NCI-H526 (cell line): ENCODE measurements at regions not wholly inside any gene's neighbourhood (a gene's known extent, or its start where the extent isn't known, plus 50 kb on each side); places are given as distances from the start of the nearest gene placed in this dataset.

ENCODE experiments used
- DNase-seq, 2 experiments: peaks; one replicate each; lab custom pipeline; 2025; lab: John Stamatoyannopoulos, UW

DNA sequence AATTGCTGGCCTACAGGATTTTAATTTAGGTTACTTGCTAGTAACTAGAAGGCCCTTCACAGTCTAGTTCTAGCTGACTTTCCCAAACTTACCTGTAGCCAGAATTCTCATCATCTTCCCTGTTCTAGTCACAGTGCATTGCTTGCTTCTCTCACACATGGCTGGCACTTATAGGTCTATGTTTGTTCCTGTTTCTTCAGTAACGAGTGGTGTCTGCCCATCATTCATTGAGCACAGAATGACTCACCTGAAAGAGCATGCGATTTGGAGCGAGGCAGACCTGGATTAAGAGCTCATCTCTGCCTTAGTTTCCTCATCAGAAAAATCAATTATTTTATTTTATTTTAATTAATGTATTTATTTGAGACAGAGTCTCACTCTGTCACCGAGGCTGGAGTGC lies 201.7 kb upstream of the ANK2 start:
- DNase-seq: no peak

DNA sequence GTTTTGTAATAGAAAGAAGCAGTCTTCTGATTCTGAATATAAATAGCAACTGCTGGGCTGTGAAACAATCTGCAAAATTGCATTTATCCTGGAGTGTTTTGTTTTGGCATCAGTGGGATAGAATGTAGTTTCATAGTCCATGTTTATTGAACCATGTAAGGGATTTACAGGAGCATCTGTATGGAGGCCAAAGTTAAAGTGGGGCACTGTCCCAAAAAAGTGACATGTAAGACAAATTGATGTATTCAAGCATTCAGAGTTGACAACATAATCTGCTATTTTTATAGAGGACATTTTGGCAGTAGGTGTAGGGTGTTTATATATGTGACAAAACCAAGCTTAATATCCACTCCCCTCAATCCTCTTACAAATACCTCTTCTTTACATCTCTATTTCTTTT lies 200.5 kb upstream of the ANK2 start:
- DNase-seq: no peak

DNA sequence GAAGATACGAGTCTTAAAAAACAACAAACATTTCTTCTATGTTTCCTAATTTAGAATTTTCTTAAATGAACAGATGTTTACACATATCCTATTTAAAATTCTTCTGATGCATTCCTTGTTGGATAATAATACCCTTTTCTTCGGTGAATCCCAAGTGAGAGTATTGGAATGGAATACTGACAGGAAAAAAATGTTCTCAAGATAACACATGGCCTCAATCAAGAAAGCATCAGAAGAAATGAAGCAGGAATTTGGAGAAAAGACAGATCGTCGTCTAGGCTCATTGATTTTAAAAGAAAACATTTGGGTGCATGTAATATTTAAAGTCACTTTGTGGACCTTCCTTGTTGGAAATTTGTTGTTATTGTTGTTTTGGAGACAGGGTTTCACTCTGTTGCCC lies 196.9 kb upstream of the ANK2 start:
- no peak for DNase-seq

DNA sequence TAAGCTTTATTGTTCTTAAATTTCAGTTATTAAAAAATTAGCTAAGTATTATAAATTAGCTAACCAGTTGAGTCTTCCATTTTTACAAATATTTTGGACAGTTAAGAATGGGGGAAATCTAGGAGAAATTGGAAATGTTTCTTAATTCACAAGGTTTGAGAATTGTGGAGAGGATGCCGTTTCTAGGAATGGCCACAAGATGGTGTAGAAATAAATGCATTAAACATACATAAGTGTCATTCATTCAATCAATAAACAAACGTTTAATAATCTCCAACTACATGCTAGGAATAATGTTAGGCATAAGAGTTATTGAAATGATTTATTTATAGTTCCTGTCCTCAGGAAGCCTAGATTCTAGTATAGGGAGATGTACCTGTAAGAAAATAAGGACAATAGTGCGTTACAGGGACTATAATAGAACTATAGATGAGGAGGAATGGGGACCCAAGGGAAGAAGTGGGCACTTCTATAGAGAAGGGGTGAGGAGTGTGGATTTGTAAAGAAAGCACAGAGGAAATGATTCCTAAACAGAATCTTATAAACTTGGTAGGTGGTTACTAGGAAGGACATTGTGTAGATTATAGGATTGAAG lies 195.7 kb upstream of the ANK2 start:
- no peak for DNase-seq

DNA sequence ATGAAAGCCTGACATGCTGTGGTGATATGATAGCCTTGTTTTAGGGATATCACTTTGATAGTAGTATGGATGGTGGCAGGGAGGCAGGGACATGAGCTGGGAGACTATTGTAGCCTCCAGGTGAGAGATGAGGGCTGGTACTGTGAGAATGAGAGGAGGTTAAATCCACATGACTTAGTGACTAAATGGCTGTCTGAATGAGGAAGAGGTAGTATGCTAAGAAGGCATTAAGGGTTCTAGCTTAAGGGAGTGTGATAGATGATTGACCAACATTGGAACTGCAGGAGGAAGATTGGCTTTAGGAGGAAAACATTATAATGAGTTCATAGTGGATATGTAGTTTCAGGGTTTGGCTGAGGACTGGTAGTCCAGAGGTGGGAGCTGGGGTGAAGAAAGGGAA lies 195.0 kb upstream of the ANK2 start:
- DNase-seq: no peak

DNA sequence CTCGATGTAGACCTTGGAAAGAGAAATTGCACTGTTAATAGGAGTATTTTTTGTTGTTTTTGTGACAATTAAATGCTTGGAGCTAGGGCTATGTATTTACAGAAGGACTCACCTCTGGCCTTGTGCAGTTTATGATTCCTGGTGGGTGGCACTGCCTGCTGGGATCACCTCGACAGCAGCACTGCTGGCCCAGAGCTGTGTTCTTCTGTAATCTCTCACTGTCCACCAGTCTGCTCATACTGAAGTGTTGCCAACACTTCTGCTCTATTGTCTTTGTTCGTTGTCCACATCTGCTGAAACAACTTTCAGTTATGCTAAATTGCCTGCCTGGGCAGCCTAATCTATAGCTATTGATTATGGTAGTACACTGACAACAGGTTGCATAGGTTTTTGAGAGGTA lies 194.4 kb upstream of the ANK2 start:
- no peak for DNase-seq

DNA sequence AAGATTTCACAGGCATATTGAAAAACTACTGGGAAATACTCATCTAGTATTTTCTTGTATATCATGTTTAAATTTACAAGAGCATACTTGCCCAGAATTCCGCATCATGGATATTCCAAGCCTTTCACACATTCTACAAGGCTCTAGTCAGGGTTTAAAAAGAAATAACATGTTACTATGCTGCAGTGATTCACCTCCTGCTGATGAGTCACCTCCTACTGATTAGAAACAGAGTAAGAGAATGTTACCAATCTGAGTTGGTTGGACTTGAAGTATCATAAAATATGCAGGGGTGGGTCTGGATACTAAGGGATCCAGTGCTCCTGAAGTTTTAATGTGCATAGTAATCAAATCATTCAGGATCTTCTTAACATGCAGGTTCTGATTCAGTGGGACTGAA lies 192.0 kb upstream of the ANK2 start:
- no peak for DNase-seq

DNA sequence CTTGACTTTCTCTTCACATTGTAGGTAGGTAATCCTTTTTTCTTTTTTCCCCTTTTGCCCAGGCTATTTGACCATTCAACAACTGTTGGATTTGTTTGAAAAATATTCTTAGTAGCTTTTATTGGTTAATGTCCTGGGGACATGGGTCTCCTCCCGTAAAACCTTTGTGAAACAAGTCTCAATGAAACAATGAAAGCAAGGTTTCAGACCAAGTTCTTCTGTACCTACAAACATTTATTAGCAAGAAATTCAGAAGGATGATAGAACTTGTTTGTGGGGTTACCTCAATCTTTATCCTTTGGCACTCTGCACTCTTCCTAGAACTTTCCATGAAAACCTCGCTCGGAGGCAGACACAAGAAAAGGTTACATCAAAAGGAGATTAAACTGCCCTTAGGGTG lies 190.7 kb upstream of the ANK2 start:
- no peak for DNase-seq

DNA sequence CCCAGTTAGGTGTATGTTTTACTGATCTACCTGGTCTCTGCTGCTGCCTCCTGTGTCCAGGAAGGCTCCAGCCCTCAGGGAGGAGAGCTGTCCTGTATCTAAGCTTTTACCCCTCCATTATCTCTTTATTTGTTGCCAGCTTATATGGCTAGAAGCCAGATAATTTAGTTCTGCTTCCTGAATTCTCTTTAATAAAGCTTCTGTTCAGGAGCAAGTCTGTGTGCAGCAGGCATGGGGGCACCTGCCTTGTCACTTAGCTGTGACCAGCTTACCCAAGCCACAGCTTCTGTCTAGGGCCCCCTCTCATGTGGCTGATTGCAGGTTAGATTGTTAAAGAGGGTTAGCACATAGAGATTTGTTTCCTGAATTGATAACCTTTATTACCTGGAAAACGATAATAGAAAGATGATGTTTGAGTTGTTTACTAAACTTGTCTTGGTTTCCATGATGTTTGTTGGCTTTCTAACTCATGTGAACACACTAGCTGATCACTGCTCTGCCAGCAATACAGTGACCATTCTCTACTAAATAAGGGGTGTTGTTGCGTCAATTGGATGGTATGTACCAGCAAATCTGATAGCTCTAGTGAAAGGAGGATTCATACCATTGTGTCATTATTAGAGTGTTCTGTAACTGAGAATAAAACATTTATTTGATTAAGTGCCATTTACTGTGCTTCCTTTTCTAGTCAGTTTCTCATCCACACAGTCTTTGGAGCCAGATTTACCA lies 189.8 kb upstream of the ANK2 start:
- DNase-seq: no peak

DNA sequence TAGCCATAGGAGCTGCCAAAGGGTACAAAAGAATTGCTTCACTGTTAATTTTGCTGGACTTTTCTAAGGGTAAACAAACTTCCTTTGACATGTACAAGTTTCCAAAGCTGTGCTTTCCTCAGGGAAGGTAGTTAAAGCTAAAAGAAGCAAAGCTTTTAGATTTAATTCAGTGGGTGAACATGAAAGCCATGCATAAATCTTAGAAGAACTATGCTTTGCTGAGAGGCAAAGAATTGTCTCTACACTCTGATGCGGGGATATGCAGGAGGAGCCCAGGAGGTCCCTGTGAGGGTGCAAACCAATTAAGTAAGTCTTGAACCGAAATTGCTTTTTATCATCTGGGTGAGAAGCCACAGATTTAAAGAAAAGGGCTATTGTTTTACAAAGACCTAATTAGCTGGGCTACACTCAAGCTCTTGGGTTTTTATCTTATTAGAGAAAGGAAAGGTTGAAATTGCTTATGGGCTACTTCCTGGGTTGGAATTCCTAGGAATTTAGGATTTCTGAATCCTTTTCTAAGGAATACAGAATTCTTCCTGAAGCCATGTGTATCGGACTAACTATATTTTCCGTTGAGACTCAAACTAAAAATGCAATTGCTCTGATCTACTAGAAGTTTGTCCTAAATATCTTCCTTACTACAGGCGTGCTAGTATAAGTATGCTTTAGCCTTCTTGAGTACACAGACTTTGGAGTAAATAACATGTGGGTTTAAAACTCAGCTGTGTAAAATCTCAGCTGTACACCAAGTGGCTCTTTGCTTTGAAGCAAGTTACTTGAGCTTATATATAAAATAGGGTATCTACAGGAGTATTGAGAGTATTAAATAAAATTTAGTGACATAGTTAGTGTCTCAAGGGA lies 188.4 kb upstream of the ANK2 start:
- no peak for DNase-seq

DNA sequence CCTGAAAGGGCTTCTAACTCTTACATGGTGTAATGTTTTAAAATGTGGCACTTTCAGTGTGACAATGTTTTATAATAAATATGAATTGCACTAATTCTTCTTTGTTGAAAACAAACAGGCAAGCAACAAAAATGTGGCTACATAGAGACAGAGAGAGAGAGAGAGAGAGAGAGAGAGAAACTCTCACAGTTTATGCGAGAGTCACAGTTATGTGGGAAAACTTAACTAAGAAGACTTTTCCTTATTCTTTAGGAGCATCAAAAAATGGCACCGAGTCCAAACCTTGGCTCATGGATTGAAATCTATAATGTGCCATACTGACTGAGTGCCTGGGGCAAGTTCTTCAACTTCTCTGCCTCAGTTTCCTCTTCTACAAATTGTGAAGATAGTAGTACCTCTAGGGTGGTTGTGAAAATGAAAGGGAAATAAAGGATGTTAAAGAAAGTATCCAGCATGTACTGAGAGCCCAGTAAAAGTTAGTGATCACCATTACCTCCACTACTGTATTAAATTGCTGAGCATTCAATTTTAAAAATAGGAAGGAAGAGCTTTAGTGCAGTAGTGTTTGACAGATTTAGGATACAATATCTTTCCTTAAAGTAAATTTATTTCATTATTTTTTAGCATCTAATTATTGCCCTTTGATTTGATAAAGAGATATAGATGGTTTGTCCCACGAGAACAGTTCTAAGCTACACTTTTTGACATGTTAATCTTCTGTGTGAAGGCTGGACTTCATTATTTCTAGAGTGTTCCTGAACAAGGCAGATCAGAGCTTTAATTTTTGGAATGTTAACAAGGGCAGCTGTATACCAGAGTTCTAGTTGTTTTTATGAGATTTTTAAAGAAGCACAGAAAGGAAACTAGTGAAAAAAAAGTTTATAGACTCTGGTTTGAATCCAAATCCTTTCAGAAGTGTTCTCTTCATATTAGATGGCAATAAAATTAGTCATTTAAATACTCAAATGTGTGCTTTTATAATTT lies 187.5 kb upstream of the ANK2 start:
- no peak for DNase-seq

DNA sequence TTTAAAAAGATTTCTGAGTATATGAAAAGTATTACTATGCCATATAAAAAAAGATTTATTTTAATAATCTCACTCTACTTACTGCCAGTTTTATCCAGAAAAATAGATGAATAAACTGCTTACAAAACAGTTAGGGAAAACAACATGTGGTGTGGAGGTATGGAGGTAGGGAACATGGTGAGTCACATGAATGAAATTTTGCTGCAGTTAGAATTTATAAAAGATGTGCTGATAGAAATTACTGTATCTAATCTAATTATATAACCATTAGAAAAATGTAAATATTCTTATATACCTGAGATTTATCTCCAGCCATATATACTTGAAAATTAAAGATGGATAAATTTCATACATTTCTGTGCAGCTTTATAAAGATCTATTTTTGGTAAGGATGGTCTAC lies 184.0 kb upstream of the ANK2 start:
- DNase-seq: no peak

DNA sequence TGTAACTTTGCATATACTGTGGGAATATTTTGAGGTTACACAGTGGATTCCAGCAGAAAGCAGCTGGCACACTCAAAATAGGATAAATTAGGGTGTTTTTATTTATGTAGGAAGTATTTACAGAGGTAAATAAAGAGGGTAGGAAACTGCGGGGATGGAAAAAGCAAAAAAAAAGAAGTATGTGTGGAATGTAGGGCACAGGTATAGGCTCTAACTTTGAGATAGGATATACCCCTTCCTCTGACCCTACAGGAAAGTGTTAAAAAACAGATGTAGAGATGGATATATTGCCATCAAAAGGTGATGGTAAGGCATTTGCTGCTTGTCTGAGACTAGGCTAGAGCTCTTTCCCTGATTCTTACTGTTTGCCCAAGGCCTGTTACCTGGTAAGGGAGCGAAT lies 173.1 kb upstream of the ANK2 start:
- DNase-seq: no peak

DNA sequence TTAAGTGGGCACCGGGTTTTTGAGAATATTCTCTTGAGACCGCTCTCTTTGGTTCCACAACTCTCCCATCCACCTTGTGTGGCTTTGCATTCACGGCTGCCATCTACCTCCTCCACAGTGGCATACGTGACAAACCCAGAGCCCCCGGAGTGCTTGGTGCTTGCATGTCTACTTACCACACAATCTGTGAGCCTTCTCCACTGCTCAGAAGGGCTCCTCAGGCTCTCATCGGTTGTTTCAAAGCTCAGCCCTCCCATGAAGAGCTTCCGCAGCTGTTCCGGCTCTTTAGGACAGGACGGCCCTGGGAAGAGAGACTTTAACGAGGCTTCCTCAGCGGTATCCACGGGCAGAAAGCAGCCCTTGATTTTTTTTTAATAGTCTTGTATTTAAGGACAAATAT lies 167.6 kb upstream of the ANK2 start:
- DNase-seq: no peak

DNA sequence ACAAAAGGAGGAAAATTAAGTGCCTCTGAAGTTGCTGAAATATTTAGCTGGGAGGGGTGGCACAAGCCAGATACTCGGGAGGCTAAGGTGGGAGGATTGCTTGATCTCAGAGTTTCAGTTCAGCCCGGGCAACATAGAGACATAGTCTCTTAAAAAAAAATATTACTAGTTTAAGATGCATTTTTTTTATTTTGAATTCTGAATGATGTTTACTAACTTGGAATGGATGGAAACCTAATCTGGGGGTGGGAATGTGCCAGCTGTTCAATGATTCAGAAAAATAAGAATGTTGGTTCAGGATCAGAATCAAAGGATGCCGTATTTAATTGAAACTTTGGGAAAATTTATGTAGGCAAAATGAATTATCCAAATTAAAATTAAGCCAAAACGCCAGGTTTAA lies 167.2 kb upstream of the ANK2 start:
- no peak for DNase-seq

DNA sequence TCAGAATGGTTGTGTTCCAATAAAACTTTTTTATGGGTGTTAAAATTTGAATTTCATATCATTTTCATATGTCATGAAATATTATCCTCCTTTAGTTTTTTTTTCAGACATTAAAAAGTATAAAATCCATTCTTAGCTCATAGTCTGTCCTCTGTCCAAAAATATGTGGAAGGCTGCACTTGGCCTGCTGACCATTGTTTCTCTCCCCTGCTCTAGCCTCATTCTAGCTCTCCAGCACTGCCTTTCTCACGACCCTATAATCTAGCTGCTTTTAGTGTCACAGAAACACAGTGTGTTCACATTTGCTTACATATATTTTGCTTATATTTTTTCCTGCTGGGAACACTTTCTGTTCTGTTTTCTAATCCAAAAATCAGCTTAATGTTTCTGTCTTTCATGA lies 165.0 kb upstream of the ANK2 start:
- peak in 1 of 2 experiments; percentile 5 for DNase-seq

DNA sequence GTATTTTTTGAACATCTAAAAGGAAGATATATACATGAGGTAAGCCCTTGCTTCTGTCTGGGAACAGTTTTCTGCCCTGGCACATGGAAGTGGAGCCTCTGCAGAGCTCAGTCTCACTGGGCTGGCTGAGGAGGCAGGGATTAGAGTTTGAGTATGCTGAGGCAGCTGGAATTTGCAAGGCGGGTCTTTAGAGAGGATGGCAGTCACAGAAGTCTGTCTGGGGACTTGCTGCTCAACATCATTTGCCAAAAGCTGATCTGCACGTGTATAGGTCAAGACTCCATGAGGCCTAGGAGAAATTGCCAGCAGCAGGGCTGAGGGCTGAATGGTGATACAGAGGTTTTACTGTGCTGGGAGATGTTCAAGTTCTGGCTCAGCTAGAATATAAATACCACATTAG lies 163.6 kb upstream of the ANK2 start:
- DNase-seq: no peak

DNA sequence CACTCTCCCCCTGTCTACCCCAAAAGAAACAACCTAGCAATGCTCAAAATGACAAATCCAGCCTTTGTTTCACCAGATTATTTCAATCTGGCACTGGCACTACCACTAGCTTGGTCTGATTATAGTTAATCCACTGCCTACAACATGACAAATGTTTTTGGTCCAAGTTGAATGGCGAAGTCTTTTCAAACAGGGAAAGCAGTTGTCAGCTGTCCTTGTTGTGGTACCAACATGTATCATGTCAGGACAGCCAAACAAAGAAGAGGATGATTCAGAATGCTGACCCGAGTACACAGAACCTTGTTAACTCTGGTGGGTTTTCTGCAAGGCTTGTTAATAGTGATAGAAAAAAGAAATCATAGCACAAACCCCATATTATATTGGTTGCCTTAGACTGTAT lies 160.8 kb upstream of the ANK2 start:
- DNase-seq: no peak

DNA sequence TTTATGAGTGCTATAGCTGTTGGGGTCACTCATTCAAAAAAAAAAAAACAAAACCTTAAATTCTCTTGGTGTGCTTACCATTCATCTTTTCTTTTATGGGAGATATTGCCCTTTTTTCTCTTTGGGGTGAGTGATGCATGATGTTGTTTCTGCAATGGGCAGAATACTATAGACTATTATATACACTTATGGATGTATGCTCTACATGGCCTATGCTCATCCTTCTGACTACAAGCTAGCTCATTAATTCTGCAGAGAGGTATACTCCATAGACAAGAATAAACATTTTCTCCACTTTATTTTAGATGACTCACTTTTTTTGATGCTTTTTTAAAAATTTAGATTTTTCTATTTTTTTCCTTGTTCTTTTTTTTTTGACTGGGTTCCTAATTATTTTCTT lies 160.3 kb upstream of the ANK2 start:
- DNase-seq: no peak

DNA sequence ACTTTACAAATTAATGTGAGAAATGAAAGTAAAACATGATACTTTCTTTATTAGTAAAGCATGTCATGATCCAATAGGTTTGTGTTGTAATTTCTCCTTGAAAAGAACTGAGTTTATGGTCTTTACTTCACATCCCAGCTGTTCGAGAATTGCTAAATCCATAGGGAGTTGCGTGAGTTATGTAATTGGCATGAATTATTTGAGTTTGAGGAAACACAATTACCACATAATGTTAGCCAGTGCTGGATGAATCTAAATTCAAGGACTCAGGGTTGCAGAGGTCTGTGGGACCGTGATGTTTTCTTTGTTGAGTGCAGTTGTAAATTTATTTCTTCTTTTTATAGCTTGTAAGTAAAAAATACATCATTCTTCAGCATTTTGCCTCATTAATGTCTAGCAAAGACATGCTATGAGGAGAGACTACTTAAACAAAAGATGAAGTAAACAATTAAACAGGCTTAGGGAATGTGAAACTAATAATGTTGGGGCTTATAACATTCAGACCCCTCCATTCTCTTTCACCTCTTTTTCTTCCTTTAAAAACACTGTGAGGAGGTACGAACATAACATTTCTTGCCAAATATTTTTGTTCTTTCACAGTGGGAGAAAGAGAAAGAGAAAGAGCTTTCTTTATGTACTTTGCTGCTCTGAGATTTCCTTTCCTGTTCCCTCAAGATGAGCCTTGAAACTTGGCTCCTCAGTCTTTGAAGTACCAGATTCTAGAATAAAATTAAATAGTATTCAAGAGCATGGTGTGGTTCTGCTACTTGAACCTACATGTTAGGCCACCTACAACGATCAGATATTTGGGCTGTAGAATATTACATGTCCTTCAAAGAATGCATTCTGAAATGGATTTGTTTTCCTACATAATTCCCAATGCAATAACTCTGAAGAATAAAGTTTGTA lies 159.6 kb upstream of the ANK2 start:
- DNase-seq: no peak

DNA sequence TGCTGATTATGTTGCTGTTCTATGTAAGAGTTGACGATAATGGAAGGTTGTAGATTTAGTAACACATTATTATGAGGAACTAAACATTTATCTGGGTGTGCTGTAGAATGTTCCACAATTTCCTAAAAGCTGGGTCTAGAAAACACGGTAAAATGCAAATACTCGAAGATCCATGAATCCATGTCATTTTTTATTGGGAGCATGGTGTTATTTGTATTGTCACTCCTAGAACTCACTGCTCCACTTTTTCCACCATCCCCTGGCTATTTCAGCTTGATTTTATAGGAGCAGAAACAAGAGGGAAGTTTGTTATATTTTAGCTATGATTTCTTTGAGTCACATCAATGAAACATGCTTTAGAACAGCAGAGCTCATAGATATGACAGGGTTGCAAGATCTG lies 155.0 kb upstream of the ANK2 start:
- no peak for DNase-seq
